ENCODE measurements at regions not wholly inside any gene's neighbourhood (a gene's known extent, or its start where the extent isn't known, plus 50 kb on each side); places are given as distances from the start of the nearest gene placed in this dataset.

DNA sequence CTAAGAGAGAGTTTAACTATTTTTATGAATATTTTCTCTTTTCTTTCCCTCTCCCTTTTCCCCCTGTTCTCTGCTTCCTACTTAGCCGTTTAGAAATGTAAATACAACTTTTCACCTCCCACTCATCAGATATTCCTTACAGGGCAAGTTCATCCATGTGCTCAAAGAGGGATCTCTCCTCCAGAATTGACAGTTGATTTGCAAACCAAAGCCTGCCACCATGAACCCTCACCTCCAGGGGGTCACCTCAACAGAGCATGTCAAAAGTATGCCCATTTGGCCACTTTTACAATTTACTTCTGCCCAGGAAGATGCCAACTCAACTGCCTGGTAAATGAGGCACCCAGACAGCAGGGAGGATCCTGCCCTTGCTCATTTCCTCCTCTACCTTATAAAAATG lies 149.2 kb upstream of the GYPC start:
- Histone ChIP-seq H3K79me2 (ENCODE audit: control insufficient read depth, insufficient read depth, low read length) (no peaks in the 10 kb centered on the region), H2AFZ (ENCODE audit: low read length) (no peak overlapping the region), H3K27me3 (ENCODE audit: control insufficient read depth, insufficient read depth, low read length) (no peaks in the 10 kb centered on the region), H4K20me1 (ENCODE audit: control insufficient read depth, extremely low read depth, insufficient read depth, low read length) (no peaks in the 10 kb centered on the region), H3K4me1 (ENCODE audit: control insufficient read depth, extremely low read depth, insufficient read depth, low read length) (no peaks in the 10 kb centered on the region), H3K27ac (ENCODE audit: insufficient read depth, low read length) (no peak overlapping the region), H3K4me2 (ENCODE audit: extremely low read depth, insufficient read depth, low read length) (no peak overlapping the region), H3K36me3 (ENCODE audit: control insufficient read depth, insufficient read depth, low read length) (no peaks in the 10 kb centered on the region), H3K9ac (ENCODE audit: insufficient read depth, low read length) (no peak overlapping the region), H3K9me3 (ENCODE audit: control insufficient read depth, insufficient read depth, low read depth, low read length) (no peaks in the 10 kb centered on the region), H3K4me3 (replicated peaks in 1 of 4; ENCODE audit: control extremely low read depth in 1 of 4, insufficient read depth in 1 of 4, low read depth in 3 of 4, low read length in 4 of 4) (no peak overlapping the region)
- no peak for DNase-seq (ENCODE audit: low read depth in 2 of 2)
- TF ChIP-seq CTCF (conservative IDR thresholded peaks at IDR 0.05 in 1 of 2, IDR thresholded peaks at IDR 0.05 in 1 of 2; ENCODE audit: low read depth in 1 of 2, low read length in 2 of 2): no peak
- TF ChIP-seq EZH2 (IDR thresholded peaks at IDR 0.05; ENCODE audit: low read length, missing control alignments): no peak

DNA sequence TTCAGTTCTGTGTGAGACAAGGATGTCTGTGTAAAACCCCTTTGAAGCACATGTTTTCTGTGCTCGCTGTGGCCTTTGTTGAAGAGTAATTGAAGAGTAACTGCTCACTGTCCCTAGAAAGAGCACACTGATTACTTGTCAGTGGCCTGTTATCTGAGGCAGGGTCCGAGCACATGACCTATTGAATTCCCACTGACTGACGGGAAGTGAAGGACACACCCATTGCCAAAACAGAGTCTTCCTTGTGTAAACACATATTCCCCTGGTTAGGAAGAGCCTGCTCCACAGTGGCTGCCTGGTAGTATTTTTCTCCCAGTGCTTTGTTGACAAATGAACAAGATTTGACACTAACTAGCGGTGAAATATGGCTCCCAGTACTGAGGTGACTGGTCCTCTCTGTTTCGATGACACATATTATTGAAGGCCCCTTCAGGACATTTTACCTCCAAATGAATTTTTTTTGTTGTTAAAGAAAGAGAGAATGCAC lies 148.5 kb upstream of the GYPC start:
- Histone ChIP-seq H3K27me3 (ENCODE audit: control insufficient read depth, insufficient read depth, low read length) (no peaks in the 10 kb centered on the region), H3K9me3 (ENCODE audit: control insufficient read depth, insufficient read depth, low read depth, low read length) (no peaks in the 10 kb centered on the region), H3K4me2 (ENCODE audit: extremely low read depth, insufficient read depth, low read length) (no peak overlapping the region), H3K36me3 (ENCODE audit: control insufficient read depth, insufficient read depth, low read length) (no peaks in the 10 kb centered on the region), H3K79me2 (ENCODE audit: control insufficient read depth, insufficient read depth, low read length) (no peaks in the 10 kb centered on the region), H3K4me3 (replicated peaks in 1 of 4; ENCODE audit: control extremely low read depth in 1 of 4, insufficient read depth in 1 of 4, low read depth in 3 of 4, low read length in 4 of 4) (no peak overlapping the region), H4K20me1 (ENCODE audit: control insufficient read depth, extremely low read depth, insufficient read depth, low read length) (no peaks in the 10 kb centered on the region), H3K4me1 (ENCODE audit: control insufficient read depth, extremely low read depth, insufficient read depth, low read length) (no peaks in the 10 kb centered on the region), H3K27ac (ENCODE audit: insufficient read depth, low read length) (no peak overlapping the region), H3K9ac (ENCODE audit: insufficient read depth, low read length) (no peak overlapping the region), H2AFZ (ENCODE audit: low read length) (no peak overlapping the region)
- TF ChIP-seq EZH2 (IDR thresholded peaks at IDR 0.05; ENCODE audit: low read length, missing control alignments) (no peak), CTCF (conservative IDR thresholded peaks at IDR 0.05 in 1 of 2, IDR thresholded peaks at IDR 0.05 in 1 of 2; ENCODE audit: low read depth in 1 of 2, low read length in 2 of 2) (no peak)
- no peak for DNase-seq (ENCODE audit: low read depth in 2 of 2)

GRCh38 chr2:126510356-126510755 lies 145.6 kb upstream of the GYPC start:
- no peaks in the 10 kb centered on the region for H3K4me1 ChIP-seq (ENCODE audit: control insufficient read depth, extremely low read depth, insufficient read depth, low read length)
- no peaks in the 10 kb centered on the region for H3K9me3 ChIP-seq (ENCODE audit: control insufficient read depth, insufficient read depth, low read depth, low read length)
- H2AFZ ChIP-seq (ENCODE audit: low read length): no peak overlapping the region
- no peaks in the 10 kb centered on the region for H3K36me3 ChIP-seq (ENCODE audit: control insufficient read depth, insufficient read depth, low read length)
- H3K27ac ChIP-seq (ENCODE audit: insufficient read depth, low read length): no peak overlapping the region
- H3K4me2 ChIP-seq (ENCODE audit: extremely low read depth, insufficient read depth, low read length): no peak overlapping the region
- no peaks in the 10 kb centered on the region for H3K79me2 ChIP-seq (ENCODE audit: control insufficient read depth, insufficient read depth, low read length)
- no peak for TF ChIP-seq CTCF (conservative IDR thresholded peaks at IDR 0.05 in 1 of 2, IDR thresholded peaks at IDR 0.05 in 1 of 2; ENCODE audit: low read depth in 1 of 2, low read length in 2 of 2)
- H3K9ac ChIP-seq (ENCODE audit: insufficient read depth, low read length): no peak overlapping the region
- no peaks in the 10 kb centered on the region for H4K20me1 ChIP-seq (ENCODE audit: control insufficient read depth, extremely low read depth, insufficient read depth, low read length)
- H3K27me3 ChIP-seq (ENCODE audit: control insufficient read depth, insufficient read depth, low read length): no peaks in the 10 kb centered on the region
- H3K4me3 ChIP-seq (replicated peaks in 1 of 4; ENCODE audit: control extremely low read depth in 1 of 4, insufficient read depth in 1 of 4, low read depth in 3 of 4, low read length in 4 of 4): no peak overlapping the region
- DNase-seq (ENCODE audit: low read depth in 2 of 2): no peak

All from fibroblast of lung (primary cell).